GM10266 (cell line): ENCODE measurements at regions not wholly inside any gene's neighbourhood (a gene's known extent, or its start where the extent isn't known, plus 50 kb on each side); places are given as distances from the start of the nearest gene placed in this dataset.

ENCODE experiments used
- DNase-seq: peaks from one replicate; pipeline ENCODE4 v3.0.0; 2012; ENCODE audit errors: extremely low spot score
- TF ChIP-seq, protein P1 (sequence below): IDR thresholded peaks from 2 replicates; pipeline ENCODE4 v1.5.1; 2012; ENCODE audit warnings: mild to moderate bottlenecking, low read depth; ENCODE audit not compliant: control insufficient read depth, insufficient read depth; ENCODE audit errors: missing control alignments

DNA sequence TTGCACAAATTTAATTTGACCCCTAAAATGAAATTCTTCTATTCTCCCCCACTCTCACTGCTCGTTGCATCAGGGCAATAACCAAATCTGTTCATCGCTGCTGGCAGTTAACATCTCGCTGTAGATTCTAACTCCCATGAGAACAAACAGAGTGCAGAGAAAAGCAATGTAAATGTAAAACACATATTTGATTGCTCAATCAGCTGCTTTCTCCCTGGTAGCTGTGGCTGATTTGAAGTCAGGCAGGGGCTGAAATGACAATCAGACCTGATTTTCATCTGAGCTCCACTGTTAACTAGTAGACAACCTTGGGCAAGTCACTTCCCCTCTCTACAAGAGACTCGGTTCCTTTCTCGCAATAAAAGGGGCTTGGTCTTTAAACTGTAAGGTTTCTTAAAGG is 119.8 kb upstream of the CPNE4 start:
- DNase-seq = no peak
- TF ChIP-seq, protein P1, sequence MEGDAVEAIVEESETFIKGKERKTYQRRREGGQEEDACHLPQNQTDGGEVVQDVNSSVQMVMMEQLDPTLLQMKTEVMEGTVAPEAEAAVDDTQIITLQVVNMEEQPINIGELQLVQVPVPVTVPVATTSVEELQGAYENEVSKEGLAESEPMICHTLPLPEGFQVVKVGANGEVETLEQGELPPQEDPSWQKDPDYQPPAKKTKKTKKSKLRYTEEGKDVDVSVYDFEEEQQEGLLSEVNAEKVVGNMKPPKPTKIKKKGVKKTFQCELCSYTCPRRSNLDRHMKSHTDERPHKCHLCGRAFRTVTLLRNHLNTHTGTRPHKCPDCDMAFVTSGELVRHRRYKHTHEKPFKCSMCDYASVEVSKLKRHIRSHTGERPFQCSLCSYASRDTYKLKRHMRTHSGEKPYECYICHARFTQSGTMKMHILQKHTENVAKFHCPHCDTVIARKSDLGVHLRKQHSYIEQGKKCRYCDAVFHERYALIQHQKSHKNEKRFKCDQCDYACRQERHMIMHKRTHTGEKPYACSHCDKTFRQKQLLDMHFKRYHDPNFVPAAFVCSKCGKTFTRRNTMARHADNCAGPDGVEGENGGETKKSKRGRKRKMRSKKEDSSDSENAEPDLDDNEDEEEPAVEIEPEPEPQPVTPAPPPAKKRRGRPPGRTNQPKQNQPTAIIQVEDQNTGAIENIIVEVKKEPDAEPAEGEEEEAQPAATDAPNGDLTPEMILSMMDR = no peak

DNA sequence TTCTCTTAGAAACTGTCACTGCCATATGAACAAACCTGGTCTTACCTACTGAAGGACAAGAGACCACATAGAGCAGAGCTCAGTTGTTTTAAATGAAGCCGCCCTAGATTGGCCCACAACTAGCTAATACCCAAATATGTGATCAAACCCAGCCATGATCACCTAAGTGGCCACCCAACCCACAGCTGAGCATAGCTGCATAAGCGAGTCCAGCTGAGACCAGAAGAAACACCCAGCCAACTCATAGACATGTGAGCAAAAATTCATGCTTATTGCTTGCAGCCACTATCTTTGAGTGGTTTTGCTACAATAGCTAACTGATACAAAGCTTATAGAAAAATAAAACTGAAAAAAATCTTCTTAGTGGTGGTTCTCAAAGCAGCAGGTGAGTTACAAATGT is 124.3 kb upstream of the CPNE4 start:
- TF ChIP-seq, protein P1 = no peak

DNA sequence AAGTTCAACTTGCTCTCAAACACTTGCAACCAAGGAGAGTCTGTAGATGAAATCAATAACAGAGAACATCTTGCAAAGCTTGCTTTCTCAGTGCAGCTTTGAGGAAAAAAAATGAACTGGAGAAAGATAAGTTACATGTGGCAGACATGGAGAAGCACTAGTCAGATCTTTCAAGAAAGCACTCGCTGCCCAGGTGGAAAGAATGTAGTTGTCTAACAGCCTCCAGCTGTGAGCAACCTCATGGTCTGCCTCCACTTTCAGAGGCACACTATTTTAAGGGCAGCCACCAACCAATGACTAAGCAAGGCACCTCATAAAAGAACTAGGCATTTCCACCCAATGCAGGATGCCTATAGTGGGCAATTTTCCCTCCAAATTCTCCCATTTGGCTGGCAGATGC is 125.4 kb upstream of the CPNE4 start:
- TF ChIP-seq, protein P1 = no peak
- DNase-seq = no peak

More for the DNA sequence above, 124.3 kb upstream of the CPNE4 start:
- no peak for DNase-seq

DNA sequence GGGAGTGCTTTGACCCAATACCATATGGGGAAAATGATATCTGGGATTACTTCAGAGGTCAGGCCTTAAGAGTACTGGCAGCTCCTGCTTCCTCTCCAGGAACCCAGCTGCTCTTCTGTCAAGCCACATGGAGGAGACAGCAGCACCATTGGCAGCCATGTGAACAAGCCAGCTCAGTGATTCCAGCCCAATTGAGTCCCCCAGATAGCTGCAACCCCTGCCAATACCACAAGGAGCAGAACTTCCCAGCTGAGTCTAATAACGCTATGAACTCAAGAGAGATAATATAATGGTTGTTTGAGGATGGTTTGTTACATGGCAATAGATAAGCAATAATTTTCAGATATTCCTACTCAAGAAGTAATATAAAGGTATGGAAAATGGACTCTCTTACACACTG is 126.8 kb upstream of the CPNE4 start:
- TF ChIP-seq, protein P1 = no peak
- DNase-seq = no peak

DNA sequence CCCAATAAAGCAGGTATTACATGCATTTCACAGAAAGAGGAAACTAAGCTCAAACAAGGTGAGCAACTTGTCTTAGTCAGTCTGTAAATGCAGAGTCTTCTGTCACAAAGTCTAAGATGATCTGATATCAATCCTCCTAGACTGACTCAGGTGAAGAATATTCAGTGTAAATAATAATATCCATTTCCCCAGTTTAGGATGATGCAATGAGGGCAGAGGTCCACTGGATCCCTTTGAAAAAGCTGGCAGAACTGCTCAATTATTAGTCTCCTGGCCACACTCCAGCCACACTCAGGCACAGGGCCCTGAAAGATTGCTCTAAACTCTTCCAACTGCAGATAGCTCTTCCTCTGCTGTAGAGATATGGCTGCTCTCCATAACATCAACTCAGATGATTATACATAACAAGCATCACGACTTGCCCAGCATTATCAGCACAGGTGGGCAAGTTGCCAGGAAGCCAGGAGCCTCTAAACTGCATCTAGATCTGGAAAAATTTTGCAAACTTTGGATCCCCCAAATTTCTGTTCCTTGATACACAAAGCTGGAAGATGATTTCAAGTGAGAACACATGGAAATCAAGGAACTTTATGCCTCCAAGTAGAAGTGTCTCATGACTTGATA is 129.8 kb upstream of the CPNE4 start:
- TF ChIP-seq, protein P1 = no peak
- DNase-seq = no peak

DNA sequence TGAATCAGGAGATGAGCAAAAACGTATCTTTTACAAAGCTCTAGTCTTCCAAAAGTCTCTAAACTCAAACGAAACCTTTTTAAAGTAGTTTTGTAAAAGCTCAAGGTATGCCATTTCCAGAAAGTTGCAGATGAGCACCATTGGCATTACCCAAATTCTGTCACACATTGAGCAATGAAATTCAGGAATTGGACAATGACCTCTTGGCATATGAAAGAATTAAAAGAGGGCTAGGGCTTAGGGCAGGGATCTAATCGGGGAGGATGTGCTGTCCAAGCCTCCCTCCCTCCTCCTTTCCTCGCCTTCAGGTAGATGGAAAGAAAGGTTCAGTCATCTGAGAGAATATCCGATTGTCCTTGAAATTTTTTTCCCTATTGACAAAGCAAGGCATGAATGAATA is 133.1 kb upstream of the CPNE4 start:
- DNase-seq = no peak
- TF ChIP-seq, protein P1 = no peak

DNA sequence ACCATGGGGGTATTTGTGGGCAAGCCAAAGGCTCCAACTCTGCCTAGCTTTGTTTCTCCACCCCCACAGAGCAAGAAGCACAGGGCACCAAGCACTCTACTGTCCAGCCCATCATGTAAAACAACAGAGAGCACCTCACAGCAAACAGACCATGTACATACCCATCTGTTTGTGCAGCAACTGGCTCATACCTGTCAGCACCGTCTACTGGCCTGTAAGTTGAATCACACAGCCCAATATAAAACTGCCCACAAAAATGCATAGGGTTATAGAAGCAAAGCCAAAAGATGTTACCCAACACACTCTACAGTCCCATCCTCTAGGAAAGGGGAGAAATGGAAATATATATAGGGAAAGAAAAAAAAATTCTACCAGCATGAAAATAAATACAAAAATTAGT is 139.7 kb upstream of the CPNE4 start:
- DNase-seq = no peak
- TF ChIP-seq, protein P1 = no peak
